Glutamatergic neuron (in vitro differentiated cells): ENCODE measurements at regions not wholly inside any gene's neighbourhood (a gene's known extent, or its start where the extent isn't known, plus 50 kb on each side); places are given as distances from the start of the nearest gene placed in this dataset.
"Not testable (repeated sequence)": the region's sequence is repeated elsewhere in the genome, so short reads cannot be mapped to it uniquely, and the experiment has no call there.

Source experiments
- DNase-seq: peaks from one replicate; pipeline ENCODE4 v3.0.0; 2022
- H3K27ac Mint-ChIP-seq: one replicate; pipeline ENCODE4 v1.8.0; 2020; ENCODE audit warnings: mild to moderate bottlenecking, mixed read lengths, inconsistent platforms; ENCODE audit not compliant: unreplicated experiment
- H3K27me3 Mint-ChIP-seq: one replicate; pipeline ENCODE4 v1.8.0; 2020; ENCODE audit warnings: mild to moderate bottlenecking, moderate library complexity, mixed read lengths, inconsistent platforms; ENCODE audit not compliant: unreplicated experiment
- H3K36me3 Mint-ChIP-seq: one replicate; pipeline ENCODE4 v1.8.0; 2020; ENCODE audit warnings: mild to moderate bottlenecking, mixed read lengths, inconsistent platforms; ENCODE audit not compliant: unreplicated experiment
- H3K4me1 Mint-ChIP-seq: one replicate; pipeline ENCODE4 v1.8.0; 2020; ENCODE audit warnings: mild to moderate bottlenecking, low read depth, mixed read lengths, inconsistent platforms; ENCODE audit not compliant: unreplicated experiment
- H3K4me3 Mint-ChIP-seq: one replicate; pipeline ENCODE4 v1.8.0; 2020; ENCODE audit warnings: mild to moderate bottlenecking, mixed read lengths, inconsistent platforms; ENCODE audit not compliant: unreplicated experiment
- H3K9me3 Mint-ChIP-seq: one replicate; pipeline ENCODE4 v1.8.0; 2020; ENCODE audit warnings: mild to moderate bottlenecking, moderate library complexity, mixed read lengths, inconsistent platforms; ENCODE audit not compliant: unreplicated experiment
- TF ChIP-seq, protein P1 (sequence below): fragments of 200-600 bp; sonication (generic); IDR thresholded peaks from one replicate; pipeline ENCODE4 v1.5.0; 2021; ENCODE audit not compliant: partially characterized antibody, unreplicated experiment

GRCh38 chr18:52242711-52243110 lies 97.3 kb upstream of the DCC start:
- DNase-seq = no peak
- TF ChIP-seq, protein P1, sequence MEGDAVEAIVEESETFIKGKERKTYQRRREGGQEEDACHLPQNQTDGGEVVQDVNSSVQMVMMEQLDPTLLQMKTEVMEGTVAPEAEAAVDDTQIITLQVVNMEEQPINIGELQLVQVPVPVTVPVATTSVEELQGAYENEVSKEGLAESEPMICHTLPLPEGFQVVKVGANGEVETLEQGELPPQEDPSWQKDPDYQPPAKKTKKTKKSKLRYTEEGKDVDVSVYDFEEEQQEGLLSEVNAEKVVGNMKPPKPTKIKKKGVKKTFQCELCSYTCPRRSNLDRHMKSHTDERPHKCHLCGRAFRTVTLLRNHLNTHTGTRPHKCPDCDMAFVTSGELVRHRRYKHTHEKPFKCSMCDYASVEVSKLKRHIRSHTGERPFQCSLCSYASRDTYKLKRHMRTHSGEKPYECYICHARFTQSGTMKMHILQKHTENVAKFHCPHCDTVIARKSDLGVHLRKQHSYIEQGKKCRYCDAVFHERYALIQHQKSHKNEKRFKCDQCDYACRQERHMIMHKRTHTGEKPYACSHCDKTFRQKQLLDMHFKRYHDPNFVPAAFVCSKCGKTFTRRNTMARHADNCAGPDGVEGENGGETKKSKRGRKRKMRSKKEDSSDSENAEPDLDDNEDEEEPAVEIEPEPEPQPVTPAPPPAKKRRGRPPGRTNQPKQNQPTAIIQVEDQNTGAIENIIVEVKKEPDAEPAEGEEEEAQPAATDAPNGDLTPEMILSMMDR = no peak
- Mint-ChIP-seq H3K27ac (no peak overlapping the region), H3K27me3 (no peaks in the 10 kb centered on the region), H3K36me3 (no peaks in the 10 kb centered on the region), H3K4me3 (no peak overlapping the region), H3K9me3 (peaks cover 4% of the 10 kb centered on the region), H3K4me1 (no peaks in the 10 kb centered on the region)

DNA sequence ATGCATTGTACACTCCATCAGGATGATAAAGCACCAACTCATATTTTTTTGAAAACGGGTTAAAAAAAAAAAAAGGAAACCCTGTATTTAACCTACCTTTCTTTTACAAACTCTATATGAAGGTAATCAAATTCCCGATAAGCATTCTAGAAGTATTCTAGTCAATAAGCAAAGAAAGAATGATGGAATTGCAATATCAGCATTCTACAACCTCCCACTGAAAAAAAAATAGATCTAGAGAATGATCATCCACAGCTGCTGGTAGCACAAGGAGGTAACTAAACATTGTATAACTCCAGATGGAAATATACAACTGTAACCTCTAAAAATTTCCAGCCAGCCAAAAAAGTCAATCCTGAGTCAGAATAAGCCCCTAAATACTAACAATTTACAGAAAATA lies 95.3 kb upstream of the DCC start:
- no peak overlapping the region for H3K27ac Mint-ChIP-seq
- no peaks in the 10 kb centered on the region for H3K4me1 Mint-ChIP-seq
- DNase-seq = no peak
- TF ChIP-seq, protein P1 = no peak
- no peak overlapping the region for H3K4me3 Mint-ChIP-seq
- H3K9me3 Mint-ChIP-seq = peaks cover 4% of the 10 kb centered on the region
- no peaks in the 10 kb centered on the region for H3K36me3 Mint-ChIP-seq
- no peaks in the 10 kb centered on the region for H3K27me3 Mint-ChIP-seq

DNA sequence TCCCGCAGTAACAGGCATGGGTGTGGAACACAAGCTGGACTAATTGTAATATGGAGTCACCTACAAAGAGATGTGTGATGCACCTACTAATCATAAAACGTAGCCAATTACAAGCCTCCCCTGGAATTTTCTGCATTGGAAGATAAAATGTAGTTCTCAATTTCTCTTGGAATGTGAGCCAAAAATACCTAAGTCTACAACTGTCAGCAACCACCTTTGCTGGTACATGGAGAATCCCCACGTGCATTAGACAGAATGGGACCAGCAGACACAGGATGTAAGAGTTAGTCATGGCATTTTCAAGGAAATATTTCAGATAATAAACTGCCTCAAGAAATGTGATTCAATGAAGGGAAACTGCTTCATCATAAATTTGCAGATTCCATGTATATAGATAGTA lies 85.6 kb upstream of the DCC start:
- DNase-seq = no peak
- Mint-ChIP-seq H3K4me3 (no peak overlapping the region), H3K27ac (no peak overlapping the region), H3K27me3 (peaks cover 2% of the 10 kb centered on the region), H3K9me3 (no peaks in the 10 kb centered on the region), H3K4me1 (no peaks in the 10 kb centered on the region), H3K36me3 (no peaks in the 10 kb centered on the region)
- TF ChIP-seq, protein P1 = no peak

GRCh38 chr18:52257417-52257816 lies 82.6 kb upstream of the DCC start:
- H3K4me1 Mint-ChIP-seq, H3K27me3 Mint-ChIP-seq, H3K9me3 Mint-ChIP-seq, H3K27ac Mint-ChIP-seq, H3K4me3 Mint-ChIP-seq, DNase-seq, H3K36me3 Mint-ChIP-seq: not testable (repeated sequence)

DNA sequence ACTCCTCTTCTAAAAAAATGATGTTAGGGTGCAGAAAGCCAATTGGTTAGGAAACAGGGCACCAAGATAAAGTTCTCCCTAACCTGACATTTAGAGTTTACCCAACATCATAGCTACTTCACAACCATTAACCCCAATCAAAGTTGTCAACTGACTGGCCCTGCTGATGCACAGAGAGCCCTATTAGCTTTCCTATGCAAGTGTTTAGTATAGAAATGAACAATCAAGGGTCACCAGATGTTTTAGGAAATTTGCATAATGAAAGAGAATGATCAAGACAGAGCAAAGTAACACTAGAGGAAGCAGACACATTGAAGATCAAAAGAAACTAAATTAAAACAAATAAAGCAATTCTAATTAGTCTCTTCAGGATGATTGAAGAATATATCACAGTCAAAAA lies 64.2 kb upstream of the DCC start:
- Mint-ChIP-seq H3K4me1 (no peaks in the 10 kb centered on the region), H3K27ac (no peak overlapping the region), H3K27me3 (peaks cover 1% of the 10 kb centered on the region), H3K9me3 (no peaks in the 10 kb centered on the region), H3K4me3 (no peak overlapping the region), H3K36me3 (no peaks in the 10 kb centered on the region)
- TF ChIP-seq, protein P1 = no peak
- no peak for DNase-seq

- DNase-seq = no peak
- no peak overlapping the region for H3K4me3 Mint-ChIP-seq
- H3K27ac Mint-ChIP-seq = no peak overlapping the region
- H3K27me3 Mint-ChIP-seq = no peaks in the 10 kb centered on the region
- H3K4me1 Mint-ChIP-seq = no peaks in the 10 kb centered on the region
- H3K9me3 Mint-ChIP-seq = no peaks in the 10 kb centered on the region
- H3K36me3 Mint-ChIP-seq = no peaks in the 10 kb centered on the region
- TF ChIP-seq, protein P1 = no peak
Observed at GRCh38 chr18:52277785-52278184, 62.2 kb upstream of the DCC start.
